Mammary epithelial cell (primary cell): ENCODE measurements at regions not wholly inside any gene's neighbourhood (a gene's known extent, or its start where the extent isn't known, plus 50 kb on each side); places are given as distances from the start of the nearest gene placed in this dataset.

Experiments used
- CTCF ChIP-seq, 2 donors: IDR thresholded peaks in 1 of 2; conservative IDR thresholded peaks in 1 of 2; 2 replicates each; pipeline ENCODE4 v1.5.1; 2011 to 2012; ENCODE audit warnings: inconsistent platforms in 2 of 2, low read length in 2 of 2, mild to moderate bottlenecking in 2 of 2, control low read depth in 1 of 2, low read depth in 1 of 2; ENCODE audit not compliant: insufficient read depth in 1 of 2; ENCODE audit errors: extremely low read depth in 1 of 2
- EZH2 ChIP-seq: IDR thresholded peaks from 2 replicates; pipeline ENCODE4 v1.6.1; 2012; ENCODE audit warnings: low read length, inconsistent platforms, borderline replicate concordance

GRCh38 chr6:113421997-113422396, 435.1 kb upstream of the MARCKS start:
- TF ChIP-seq CTCF (conservative IDR thresholded peaks at IDR 0.05 in 1 of 2, IDR thresholded peaks at IDR 0.05 in 1 of 2; ENCODE audit: extremely low read depth in 1 of 2, insufficient read depth in 1 of 2, low read depth in 1 of 2, low read length in 2 of 2) (no peak), EZH2 (no peak)
